Bronchial epithelial cell (primary cell): ENCODE measurements at regions not wholly inside any gene's neighbourhood (a gene's known extent, or its start where the extent isn't known, plus 50 kb on each side); places are given as distances from the start of the nearest gene placed in this dataset.

Experiments
- DNase-seq: peaks from one replicate; pipeline ENCODE4 v3.0.0-alpha.2; 2010; ENCODE audit warnings: low read depth
- FAIRE-seq: peaks from 2 replicates; lab custom pipeline; 2011; peaks lifted over from hg19 to GRCh38; lab: Jason Lieb, UNC
- H3K27me3 ChIP-seq: 2 replicates; pipeline ENCODE4 v1.5.1; 2011; ENCODE audit warnings: low read length; ENCODE audit not compliant: control insufficient read depth, insufficient read depth
- H3K36me3 ChIP-seq: 2 replicates; pipeline ENCODE4 v1.5.1; 2011; ENCODE audit warnings: low read length; ENCODE audit not compliant: control insufficient read depth, insufficient read depth
- H3K4me3 ChIP-seq: 2 replicates; pipeline ENCODE4 v1.5.1; 2011; ENCODE audit warnings: mild to moderate bottlenecking, low read depth, low read length, control low read depth
- TF ChIP-seq, protein P1 (sequence below): IDR thresholded peaks from 2 replicates; pipeline ENCODE4 v1.5.1; 2011; ENCODE audit warnings: mild to moderate bottlenecking, moderate library complexity, low read length, control low read depth, inconsistent platforms; ENCODE audit not compliant: insufficient read depth, severe bottlenecking

GRCh38 chr5:21097661-21098060 is 1109.7 kb upstream of the CDH18 start:
- DNase-seq (no peak), FAIRE-seq (no peak)
- Histone ChIP-seq H3K27me3 (no peaks in the 10 kb centered on the region), H3K36me3 (no peaks in the 10 kb centered on the region), H3K4me3 (no peak overlapping the region)
- TF ChIP-seq, protein P1, sequence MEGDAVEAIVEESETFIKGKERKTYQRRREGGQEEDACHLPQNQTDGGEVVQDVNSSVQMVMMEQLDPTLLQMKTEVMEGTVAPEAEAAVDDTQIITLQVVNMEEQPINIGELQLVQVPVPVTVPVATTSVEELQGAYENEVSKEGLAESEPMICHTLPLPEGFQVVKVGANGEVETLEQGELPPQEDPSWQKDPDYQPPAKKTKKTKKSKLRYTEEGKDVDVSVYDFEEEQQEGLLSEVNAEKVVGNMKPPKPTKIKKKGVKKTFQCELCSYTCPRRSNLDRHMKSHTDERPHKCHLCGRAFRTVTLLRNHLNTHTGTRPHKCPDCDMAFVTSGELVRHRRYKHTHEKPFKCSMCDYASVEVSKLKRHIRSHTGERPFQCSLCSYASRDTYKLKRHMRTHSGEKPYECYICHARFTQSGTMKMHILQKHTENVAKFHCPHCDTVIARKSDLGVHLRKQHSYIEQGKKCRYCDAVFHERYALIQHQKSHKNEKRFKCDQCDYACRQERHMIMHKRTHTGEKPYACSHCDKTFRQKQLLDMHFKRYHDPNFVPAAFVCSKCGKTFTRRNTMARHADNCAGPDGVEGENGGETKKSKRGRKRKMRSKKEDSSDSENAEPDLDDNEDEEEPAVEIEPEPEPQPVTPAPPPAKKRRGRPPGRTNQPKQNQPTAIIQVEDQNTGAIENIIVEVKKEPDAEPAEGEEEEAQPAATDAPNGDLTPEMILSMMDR, result no peak

- Histone ChIP-seq H3K27me3 (no peaks in the 10 kb centered on the region), H3K36me3 (no peaks in the 10 kb centered on the region), H3K4me3 (no peak overlapping the region)
- FAIRE-seq, result no peak
- no peak for DNase-seq
- TF ChIP-seq, protein P1, result no peak
Observed at GRCh38 chr5:21094619-21095018, 1106.6 kb upstream of the CDH18 start.

- FAIRE-seq, result no peak
Observed at GRCh38 chr5:21087766-21088165, 1099.8 kb upstream of the CDH18 start.

GRCh38 chr5:21085791-21086190 is 1097.8 kb upstream of the CDH18 start:
- no peaks in the 10 kb centered on the region for H3K27me3 ChIP-seq
- DNase-seq, result no peak
- no peak overlapping the region for H3K4me3 ChIP-seq
- H3K36me3 ChIP-seq, result no peaks in the 10 kb centered on the region
- TF ChIP-seq, protein P1, result no peak
- FAIRE-seq, result no peak

More at GRCh38 chr5:21087766-21088165, 1099.8 kb upstream of the CDH18 start:
- Histone ChIP-seq H3K4me3 (no peak overlapping the region), H3K27me3 (no peaks in the 10 kb centered on the region), H3K36me3 (no peaks in the 10 kb centered on the region)
- DNase-seq, result no peak
- TF ChIP-seq, protein P1, result no peak

DNA sequence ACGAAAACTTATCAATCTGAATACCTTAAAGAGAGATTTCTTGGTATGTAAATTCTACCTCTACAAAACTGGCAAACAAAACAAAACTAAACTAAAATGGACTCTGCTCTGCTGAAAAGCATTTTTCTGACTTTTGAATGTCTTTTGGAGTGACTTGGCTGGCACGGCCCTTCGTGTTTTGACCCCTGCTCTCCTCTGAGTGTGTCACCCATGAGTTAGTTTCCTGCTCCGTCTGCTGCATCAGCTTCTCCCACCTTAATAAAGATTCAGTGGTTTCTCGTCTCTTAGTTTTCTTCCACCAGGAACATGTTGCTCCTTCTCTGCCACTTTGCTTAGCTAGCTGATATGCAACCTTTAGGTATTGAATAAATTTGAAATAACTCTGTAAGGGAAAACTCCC is 1084.0 kb upstream of the CDH18 start:
- TF ChIP-seq, protein P1, result no peak
- FAIRE-seq, result no peak
- Histone ChIP-seq H3K4me3 (no peak overlapping the region), H3K36me3 (no peaks in the 10 kb centered on the region), H3K27me3 (no peaks in the 10 kb centered on the region)
- no peak for DNase-seq

- H3K27me3 ChIP-seq, result no peaks in the 10 kb centered on the region
- no peak overlapping the region for H3K4me3 ChIP-seq
- no peak for DNase-seq
- TF ChIP-seq, protein P1, result no peak
- FAIRE-seq, result no peak
- no peaks in the 10 kb centered on the region for H3K36me3 ChIP-seq
Observed at GRCh38 chr5:21071421-21071820, 1083.4 kb upstream of the CDH18 start.
